Muscle of arm (tissue), 1 donor: ENCODE measurements at regions not wholly inside any gene's neighbourhood (a gene's known extent, or its start where the extent isn't known, plus 50 kb on each side); places are given as distances from the start of the nearest gene placed in this dataset.
A peak's percentile ranks its signal among the peaks of the same experiment; 100 is the strongest.

Experiments used
- DNase-seq: peaks from one replicate; pipeline ENCODE4 v3.0.0-alpha.2; 2013

GRCh38 chr6:87936065-87936464, 111.6 kb upstream of the SPACA1 start:
- DNase-seq: no peak

- DNase-seq: no peak
Measured at GRCh38 chr6:87935196-87935595, 112.4 kb upstream of the SPACA1 start.

DNA sequence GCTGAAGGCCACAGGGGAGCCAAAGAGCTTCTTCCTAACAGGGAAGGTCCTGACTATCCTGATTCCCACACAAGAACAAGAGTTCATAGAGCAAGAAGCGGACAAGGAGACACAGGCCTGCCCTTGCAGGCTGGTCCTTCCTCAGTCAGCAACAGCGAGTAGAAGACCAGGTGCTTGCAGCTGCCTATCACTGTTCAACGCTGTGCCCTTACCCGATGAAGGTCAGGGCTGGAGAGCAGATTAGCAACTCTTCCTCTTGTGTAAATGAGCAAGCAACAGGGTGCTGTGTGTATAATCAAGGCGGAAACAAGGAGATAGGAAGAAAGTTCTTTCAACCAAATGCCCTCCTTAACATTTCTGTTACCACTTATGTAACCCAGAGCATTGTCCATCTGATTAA, 115.3 kb upstream of the SPACA1 start:
- no peak for DNase-seq

DNA sequence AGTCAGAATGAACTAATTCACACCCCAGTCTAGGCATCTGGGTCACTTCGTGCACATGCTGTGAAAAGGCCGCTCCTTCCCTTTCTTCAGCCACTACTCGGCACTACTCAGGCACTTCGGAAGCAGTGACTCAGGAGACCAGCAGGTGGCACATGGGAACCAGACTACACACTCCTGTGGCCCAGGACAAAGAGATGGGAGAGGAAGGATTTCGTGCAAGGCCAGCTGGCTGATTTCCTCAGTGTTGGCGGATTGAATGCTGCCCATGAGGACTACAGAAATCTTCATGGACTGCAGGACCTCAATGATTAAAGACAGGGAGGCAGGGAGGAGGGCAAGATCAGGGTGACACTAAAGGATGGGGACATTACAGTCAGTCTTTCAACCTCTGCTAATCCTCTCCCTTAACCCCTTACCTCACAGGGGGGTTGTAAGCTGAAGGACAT, 117.8 kb upstream of the SPACA1 start:
- peak; percentile 80 for DNase-seq

DNA sequence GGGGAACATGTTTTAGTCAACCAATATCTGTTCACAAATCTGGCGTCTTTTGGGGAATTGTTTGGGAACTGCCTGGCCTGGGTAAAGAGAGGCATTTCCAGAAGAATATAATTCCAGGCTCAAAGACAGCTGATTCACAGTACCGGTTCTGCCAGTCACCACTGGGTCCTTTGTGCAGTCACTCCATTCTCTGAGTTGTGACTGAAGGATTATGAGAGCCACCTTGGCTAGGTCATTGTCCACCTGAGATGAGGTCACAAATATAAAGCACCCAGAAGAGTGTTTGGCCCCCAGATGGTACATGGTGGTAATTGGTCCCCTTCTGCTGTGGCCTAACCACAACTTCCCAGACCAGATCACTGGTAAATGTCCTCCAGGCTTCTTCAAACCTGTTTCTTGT, 121.0 kb upstream of the SPACA1 start:
- no peak for DNase-seq

DNA sequence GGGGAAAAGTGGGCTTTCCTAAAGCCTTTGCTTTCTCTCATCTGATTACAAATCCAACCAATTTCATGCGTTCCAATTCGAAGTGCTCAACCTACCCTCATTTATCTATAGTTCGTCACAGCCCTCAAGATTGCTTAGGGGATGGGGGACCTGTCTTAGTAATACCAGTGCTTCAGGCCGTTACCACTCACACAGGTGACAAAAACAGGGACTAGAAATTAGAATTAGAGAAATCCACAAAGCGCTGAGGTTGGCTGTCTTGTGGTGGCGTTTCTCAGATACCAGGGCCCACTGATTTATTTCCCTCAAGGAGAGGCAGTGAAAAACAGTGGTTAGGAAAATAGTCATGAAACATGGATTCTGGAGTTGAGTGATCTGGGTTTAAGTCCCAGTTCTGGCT, 121.6 kb upstream of the SPACA1 start:
- no peak for DNase-seq

DNA sequence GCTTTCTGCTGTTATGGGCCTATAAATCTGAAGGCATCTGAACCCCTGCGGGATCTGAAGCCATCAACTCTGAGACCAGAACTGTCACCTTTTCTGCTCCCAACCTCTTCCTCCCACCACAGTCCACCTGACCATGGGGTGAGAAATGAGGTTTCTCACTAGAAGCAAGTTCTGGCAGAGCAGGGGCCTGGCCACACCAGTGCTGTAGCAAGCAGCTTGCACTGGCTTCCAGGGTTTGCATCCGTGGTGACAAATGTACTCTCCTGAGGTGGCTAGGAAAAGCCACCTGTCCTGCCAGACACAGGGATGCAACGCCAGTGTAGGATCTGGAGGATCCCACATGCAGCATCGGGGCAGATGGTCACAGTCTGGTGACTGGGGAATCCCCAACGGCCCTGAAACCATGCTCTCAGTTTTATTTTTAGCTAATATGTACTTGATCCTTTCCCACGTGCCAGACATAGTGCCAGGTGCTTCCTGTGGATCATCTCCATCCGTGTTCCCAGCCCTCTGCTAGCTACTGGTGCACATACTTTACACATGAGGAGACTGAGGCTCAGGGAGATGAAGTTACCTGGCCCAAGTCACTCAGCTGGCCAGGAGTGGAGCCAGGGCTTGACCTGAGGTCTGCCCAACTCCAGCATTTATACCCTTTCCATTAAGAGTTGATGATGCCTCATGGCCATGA, 122.1 kb upstream of the SPACA1 start:
- no peak for DNase-seq

DNA sequence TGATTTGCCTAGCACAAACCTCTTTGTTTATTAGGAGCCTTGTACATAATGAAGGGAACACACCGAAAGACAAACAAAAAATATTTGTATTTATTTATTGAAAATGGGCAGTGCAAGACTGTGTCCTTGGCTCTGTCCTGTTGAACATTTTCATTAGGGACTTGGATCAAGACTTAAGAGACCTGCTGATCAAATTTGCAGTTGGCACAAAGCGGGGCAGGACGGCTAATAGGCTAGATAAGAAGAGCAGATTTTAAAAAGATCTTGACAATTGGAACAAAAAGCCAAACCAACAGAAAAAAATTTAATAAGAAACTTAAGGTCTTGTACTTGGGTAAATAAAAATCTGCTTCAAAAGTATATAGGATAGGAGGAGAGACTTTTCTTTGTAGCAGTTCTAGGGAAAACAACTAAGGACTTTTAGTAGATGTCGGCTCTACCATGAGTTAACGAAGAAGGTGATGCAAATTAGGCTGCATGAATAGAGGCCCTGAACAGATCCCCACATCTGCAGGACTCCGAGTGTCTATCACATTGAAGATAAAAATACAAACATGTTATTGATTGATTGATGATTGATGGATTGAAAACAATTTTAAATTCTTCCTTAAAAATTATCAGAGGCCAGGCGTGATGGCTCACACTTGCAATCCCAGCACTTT, 124.1 kb upstream of the SPACA1 start:
- DNase-seq: no peak

GRCh38 chr6:87922947-87923330, 124.7 kb upstream of the SPACA1 start:
- DNase-seq: no peak

DNA sequence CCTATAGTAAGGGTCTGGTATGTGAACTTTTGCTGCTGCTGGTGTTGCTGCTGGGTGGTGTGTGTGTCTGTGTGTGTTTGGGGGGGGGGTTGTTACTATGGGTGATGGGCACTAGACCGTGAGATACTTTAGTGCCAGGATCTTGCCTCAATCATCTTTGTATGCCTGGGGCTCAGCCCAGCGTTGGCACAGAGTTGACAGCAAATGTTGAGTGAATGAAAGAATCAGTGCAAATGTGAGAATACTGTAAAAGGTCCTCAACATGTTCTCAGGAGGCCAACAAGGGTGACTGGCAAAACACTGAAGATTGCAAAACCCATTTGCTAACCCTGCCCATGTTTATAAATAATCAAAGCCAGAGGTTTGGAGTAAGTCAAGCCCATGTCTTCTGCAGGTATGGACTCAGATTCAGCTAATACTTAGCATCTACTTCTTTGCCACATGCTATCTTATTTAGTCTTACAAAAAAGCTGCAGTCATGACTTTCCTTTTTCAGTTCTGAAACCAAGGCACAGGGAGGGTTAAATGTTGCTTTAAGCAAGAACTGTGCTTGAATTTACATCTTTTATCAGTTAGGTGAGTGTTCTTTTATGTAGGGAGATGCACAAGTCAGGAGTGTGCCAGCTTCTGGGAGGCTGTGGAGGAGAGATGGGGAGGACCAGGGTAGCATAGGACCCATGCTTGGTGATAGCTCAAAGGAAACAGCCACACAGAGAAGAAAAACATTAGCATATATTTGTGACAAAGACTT, 125.3 kb upstream of the SPACA1 start:
- no peak for DNase-seq

DNA sequence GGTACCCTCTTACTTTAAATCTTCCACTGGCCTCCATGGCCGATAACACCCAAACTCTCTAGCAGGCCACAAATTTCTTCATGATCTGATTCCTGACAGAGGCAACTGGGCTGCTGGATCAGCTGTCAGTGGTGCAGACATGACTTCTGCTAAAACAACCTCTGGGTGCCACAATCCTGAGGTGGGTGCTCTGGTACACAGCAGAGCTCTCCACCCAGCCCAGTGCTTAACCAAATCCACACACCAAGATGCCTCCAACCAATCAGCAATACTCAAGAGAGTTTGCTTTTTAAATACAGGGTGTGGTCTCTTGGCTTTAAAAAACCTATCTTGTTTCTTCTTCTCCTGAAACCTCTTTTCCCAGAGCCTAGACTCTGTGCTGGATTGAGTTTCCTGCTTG, 126.6 kb upstream of the SPACA1 start:
- no peak for DNase-seq

DNA sequence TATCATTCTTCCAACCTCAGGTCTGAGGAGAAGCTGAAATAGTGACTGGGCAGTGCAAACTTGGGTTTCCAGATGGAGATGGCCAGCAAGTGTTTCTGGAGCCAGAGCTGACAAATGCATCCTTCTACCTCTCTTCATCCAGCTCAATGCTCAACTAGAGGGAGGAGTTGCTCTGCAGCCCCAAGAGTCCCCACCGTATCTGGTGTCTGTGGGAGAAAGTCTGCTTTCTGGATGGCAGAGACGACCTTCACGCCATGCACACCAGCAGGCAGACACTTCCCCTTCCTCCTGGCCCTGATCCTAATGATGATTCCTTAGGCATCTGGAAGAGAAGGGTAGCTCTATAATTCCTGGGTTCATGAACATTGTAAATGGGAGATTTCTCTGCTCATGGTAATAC, 127.4 kb upstream of the SPACA1 start:
- no peak for DNase-seq

DNA sequence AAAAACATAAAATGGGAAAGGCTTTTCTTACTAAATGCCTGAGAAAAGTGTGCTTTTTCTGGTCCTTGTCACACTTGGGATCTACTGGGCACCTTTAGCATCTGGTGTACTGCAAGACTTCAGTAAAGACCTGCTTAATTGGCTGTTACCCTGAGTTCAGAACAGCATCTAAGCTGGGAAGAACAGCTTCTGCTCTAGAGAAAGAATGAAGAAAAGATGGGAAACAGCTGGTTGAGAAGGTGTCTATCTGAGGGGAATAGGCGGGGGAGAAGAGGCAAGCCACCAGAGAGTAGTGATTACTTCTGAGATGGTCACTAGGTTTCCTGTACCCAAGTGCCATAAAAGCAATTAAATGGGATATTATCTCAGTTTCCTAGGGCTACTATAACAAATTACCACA, 128.2 kb upstream of the SPACA1 start:
- no peak for DNase-seq

DNA sequence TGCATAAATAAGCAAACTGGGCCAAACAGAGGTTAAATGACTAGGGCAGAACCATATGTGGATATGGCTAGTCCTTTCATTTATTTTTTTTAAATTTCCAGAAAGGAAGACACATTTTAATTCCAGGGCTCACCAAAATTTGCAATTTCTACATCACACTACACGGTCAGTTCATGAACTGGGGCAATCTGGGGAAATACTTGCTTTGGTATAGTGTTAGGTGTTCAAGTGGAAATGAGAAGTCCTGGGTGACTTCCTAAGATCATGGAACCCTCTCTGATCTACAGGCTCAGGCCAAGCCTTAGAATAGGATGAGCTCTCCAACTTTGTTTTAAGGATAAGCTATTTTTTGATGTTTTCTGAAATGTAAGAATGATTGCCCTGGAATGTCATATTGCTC, 128.6 kb upstream of the SPACA1 start:
- DNase-seq: no peak

GRCh38 chr6:87918461-87918941, 129.1 kb upstream of the SPACA1 start:
- no peak for DNase-seq

- no peak for DNase-seq
Measured at GRCh38 chr6:87917886-87918285, 129.8 kb upstream of the SPACA1 start.

DNA sequence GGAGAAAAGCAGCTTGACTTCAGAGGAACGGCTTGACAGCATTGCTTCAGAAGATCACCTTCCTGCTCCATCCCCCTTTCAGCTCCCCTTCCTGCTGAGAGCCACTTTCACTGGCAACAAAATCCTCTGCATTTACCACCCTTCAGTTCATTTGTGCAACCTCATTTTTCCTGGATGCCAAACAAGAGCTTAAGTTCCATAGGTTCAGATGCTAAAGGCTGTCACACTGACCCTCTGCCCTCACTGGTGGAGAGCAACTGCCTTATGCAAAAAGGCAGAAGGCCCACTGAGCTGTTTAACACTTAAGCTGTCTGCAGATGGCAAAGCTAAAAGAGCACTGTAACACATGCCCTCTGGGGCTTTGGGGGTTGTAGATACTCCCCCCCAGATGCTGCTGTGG, 131.2 kb upstream of the SPACA1 start:
- no peak for DNase-seq

GRCh38 chr6:87914637-87915395, 132.8 kb upstream of the SPACA1 start:
- no peak for DNase-seq

DNA sequence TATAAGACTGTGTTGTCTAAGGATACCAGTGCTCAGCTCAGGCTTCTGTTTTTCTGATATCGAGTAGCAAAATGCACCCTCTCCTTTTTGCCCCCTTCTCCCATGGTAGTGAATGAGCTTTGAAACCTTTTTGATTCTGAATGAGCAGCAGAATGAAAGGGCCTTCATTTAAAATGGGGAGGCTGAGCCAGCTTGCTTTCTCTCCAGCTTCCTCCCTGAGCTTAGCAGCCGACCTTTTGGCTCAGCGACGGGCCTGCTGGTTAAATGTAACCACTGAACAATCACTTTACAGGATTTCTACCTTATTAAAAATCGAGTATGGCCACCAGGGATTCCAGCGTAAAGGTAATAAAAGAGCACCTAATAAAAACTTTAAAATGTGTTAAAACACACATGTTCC, 133.7 kb upstream of the SPACA1 start:
- DNase-seq: no peak

- no peak for DNase-seq
Measured at GRCh38 chr6:87912102-87912501, 135.5 kb upstream of the SPACA1 start.

DNA sequence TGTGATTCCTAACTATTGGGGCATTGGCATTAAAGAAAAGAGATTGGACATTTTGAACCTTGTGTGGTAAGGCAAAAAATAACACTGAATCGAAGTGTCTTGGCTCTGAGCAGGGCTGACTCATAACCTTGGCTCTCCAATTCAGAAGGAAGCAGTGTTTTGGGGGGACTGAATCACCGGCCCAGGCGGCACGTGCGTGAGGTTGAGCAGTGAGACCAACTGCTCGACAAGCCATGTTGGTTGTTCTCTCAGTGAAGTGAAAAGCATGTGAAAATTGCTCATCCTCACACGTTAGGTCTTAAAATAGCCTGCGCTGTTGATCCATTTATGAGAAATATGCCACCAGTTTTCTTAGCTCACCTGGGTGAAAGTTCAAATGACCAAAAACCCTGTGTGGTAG, 137.8 kb upstream of the SPACA1 start:
- no peak for DNase-seq
